HG02610 (cell line): ENCODE measurements at regions not wholly inside any gene's neighbourhood (a gene's known extent, or its start where the extent isn't known, plus 50 kb on each side); places are given as distances from the start of the nearest gene placed in this dataset.

ENCODE experiments used
- ATAC-seq: cut with Tn5 transposase; IDR thresholded peaks from one replicate; pipeline ENCODE4 v1.9.1; 2021; ENCODE audit warnings: mild to moderate bottlenecking, moderate library complexity; ENCODE audit not compliant: unreplicated experiment

GRCh38 chr2:217393585-217394032 is 533.7 kb upstream of the TNP1 start:
- ATAC-seq = no peak

GRCh38 chr2:217392930-217393584 is 533.2 kb upstream of the TNP1 start:
- ATAC-seq = no peak

GRCh38 chr2:217387776-217388387 is 528.0 kb upstream of the TNP1 start:
- no peak for ATAC-seq

- no peak for ATAC-seq
These were observed 526.2 kb upstream of the TNP1 start for GRCh38 chr2:217386041-217386440.

GRCh38 chr2:217383620-217384019 is 523.8 kb upstream of the TNP1 start:
- no peak for ATAC-seq

GRCh38 chr2:217382794-217383193 is 522.9 kb upstream of the TNP1 start:
- no peak for ATAC-seq

GRCh38 chr2:217379807-217380206 is 519.9 kb upstream of the TNP1 start:
- ATAC-seq = no peak

- no peak for ATAC-seq
These were observed 512.9 kb upstream of the TNP1 start for GRCh38 chr2:217372794-217373193.

GRCh38 chr2:217371781-217372213 is 511.9 kb upstream of the TNP1 start:
- ATAC-seq = no peak

- no peak for ATAC-seq
These were observed 510.5 kb upstream of the TNP1 start for GRCh38 chr2:217370391-217370790.

GRCh38 chr2:217367464-217367863 is 507.6 kb upstream of the TNP1 start:
- ATAC-seq = no peak

GRCh38 chr2:217366966-217367365 is 507.1 kb upstream of the TNP1 start:
- no peak for ATAC-seq

- ATAC-seq = no peak
These were observed 506.5 kb upstream of the TNP1 start for GRCh38 chr2:217366266-217366895.

GRCh38 chr2:217365656-217366055 is 505.8 kb upstream of the TNP1 start:
- no peak for ATAC-seq

- ATAC-seq = no peak
These were observed 504.4 kb upstream of the TNP1 start for GRCh38 chr2:217364224-217364623.

GRCh38 chr2:217363470-217363869 is 503.6 kb upstream of the TNP1 start:
- no peak for ATAC-seq

GRCh38 chr2:217362710-217363109 is 502.8 kb upstream of the TNP1 start:
- ATAC-seq = no peak

- ATAC-seq = no peak
These were observed 502.4 kb upstream of the TNP1 start for GRCh38 chr2:217362286-217362685.

- no peak for ATAC-seq
These were observed 501.6 kb upstream of the TNP1 start for GRCh38 chr2:217361483-217361880.

- no peak for ATAC-seq
These were observed 501.1 kb upstream of the TNP1 start for GRCh38 chr2:217360781-217361482.

- no peak for ATAC-seq
These were observed 500.2 kb upstream of the TNP1 start for GRCh38 chr2:217360111-217360510.
